Esophagus (tissue), 2 donors: ENCODE measurements at regions not wholly inside any gene's neighbourhood (a gene's known extent, or its start where the extent isn't known, plus 50 kb on each side); places are given as distances from the start of the nearest gene placed in this dataset.

Source experiments
- H3K27ac ChIP-seq, 2 donors: one replicate each; pipeline ENCODE4 v1.5.1; 2013; ENCODE audit warnings: low read depth in 2 of 2, mild to moderate bottlenecking in 2 of 2, inconsistent platforms in 1 of 2, low read length in 1 of 2, moderate library complexity in 1 of 2
- H3K27me3 ChIP-seq, 2 donors: one replicate each; pipeline ENCODE4 v1.6.1; 2013; ENCODE audit warnings: low read length in 2 of 2, control low read depth in 1 of 2, mild to moderate bottlenecking in 1 of 2; ENCODE audit not compliant: insufficient read depth in 2 of 2, control insufficient read depth in 1 of 2
- H3K36me3 ChIP-seq, 2 donors: one replicate each; pipeline ENCODE4 v1.6.1; 2013; ENCODE audit warnings: low read length in 1 of 2; ENCODE audit not compliant: control insufficient read depth in 2 of 2, insufficient read depth in 2 of 2
- H3K4me1 ChIP-seq, 2 donors: one replicate each; pipeline ENCODE4 v1.6.1; 2013; ENCODE audit warnings: low read length in 1 of 2; ENCODE audit not compliant: control insufficient read depth in 2 of 2, insufficient read depth in 2 of 2
- H3K4me3 ChIP-seq, 2 donors: one replicate each; pipeline ENCODE4 v1.5.1; 2013; ENCODE audit warnings: low read length in 2 of 2, mild to moderate bottlenecking in 2 of 2, low read depth in 1 of 2, moderate library complexity in 1 of 2
- H3K9me3 ChIP-seq, 2 donors: one replicate each; pipeline ENCODE4 v1.6.1; 2013; ENCODE audit warnings: mild to moderate bottlenecking in 2 of 2, low read depth in 1 of 2, low read length in 1 of 2, moderate library complexity in 1 of 2; ENCODE audit not compliant: control insufficient read depth in 2 of 2, insufficient read depth in 1 of 2
- WGBS, 2 donors: extraction: QIAGEN DNeasy Blood & Tissue Kit; methylation state at CpG; one replicate each; pipeline ENCODE4 v1.1.7; 2013; 5-methylcytosine and 5-hydroxymethylcytosine counted together
- donor health status: healthy with polysubstance abuse.
- donor health status: Bipolar disorder and iron deficiency.

GRCh38 chr2:168350380-168350779, 103.0 kb upstream of the STK39 start:
- no peaks in the 10 kb centered on the region for H3K9me3 ChIP-seq
- no peaks in the 10 kb centered on the region for H3K27me3 ChIP-seq
- no peak overlapping the region for H3K27ac ChIP-seq
- H3K4me1 ChIP-seq, result no peaks in the 10 kb centered on the region
- H3K36me3 ChIP-seq, result no peaks in the 10 kb centered on the region
- 74 to 87% methylated on average over 2 of the region's 2 CpGs for WGBS, 2 donors
- no peak overlapping the region for H3K4me3 ChIP-seq

GRCh38 chr2:168353251-168353650, 102.8 kb upstream of the CERS6 start:
- Histone ChIP-seq H3K27ac (no peak overlapping the region), H3K9me3 (no peaks in the 10 kb centered on the region), H3K27me3 (no peaks in the 10 kb centered on the region), H3K4me1 (no peaks in the 10 kb centered on the region), H3K36me3 (no peaks in the 10 kb centered on the region), H3K4me3 (no peak overlapping the region)
- WGBS, 2 donors, result 70 to 75% methylated on average over 2 of the region's 2 CpGs

- WGBS, 2 donors, result 90 to 95% methylated on average over 1 of the region's 1 CpG
- Histone ChIP-seq H3K27ac (no peak overlapping the region), H3K27me3 (no peaks in the 10 kb centered on the region), H3K4me3 (no peak overlapping the region), H3K4me1 (no peaks in the 10 kb centered on the region), H3K9me3 (no peaks in the 10 kb centered on the region), H3K36me3 (no peaks in the 10 kb centered on the region)
These were observed 101.6 kb upstream of the CERS6 start for GRCh38 chr2:168354499-168354898.

GRCh38 chr2:168355121-168355520, 101.0 kb upstream of the CERS6 start:
- Histone ChIP-seq H3K4me1 (no peaks in the 10 kb centered on the region), H3K27ac (no peak overlapping the region), H3K4me3 (no peak overlapping the region), H3K36me3 (no peaks in the 10 kb centered on the region), H3K9me3 (no peaks in the 10 kb centered on the region), H3K27me3 (no peaks in the 10 kb centered on the region)
- WGBS, 2 donors, result 55 to 63% methylated on average over 2 of the region's 2 CpGs

- WGBS, 2 donors, result 92 to 93% methylated on average over 5 of the region's 5 CpGs
- Histone ChIP-seq H3K9me3 (no peaks in the 10 kb centered on the region), H3K4me3 (no peak overlapping the region), H3K27me3 (no peaks in the 10 kb centered on the region), H3K36me3 (no peaks in the 10 kb centered on the region), H3K4me1 (no peaks in the 10 kb centered on the region), H3K27ac (no peak overlapping the region)
These were observed 100.1 kb upstream of the CERS6 start for GRCh38 chr2:168355779-168356476.

- no peak overlapping the region for H3K4me3 ChIP-seq
- H3K4me1 ChIP-seq, result no peaks in the 10 kb centered on the region
- H3K9me3 ChIP-seq, result no peaks in the 10 kb centered on the region
- no peak overlapping the region for H3K27ac ChIP-seq
- no peaks in the 10 kb centered on the region for H3K36me3 ChIP-seq
- no peaks in the 10 kb centered on the region for H3K27me3 ChIP-seq
- WGBS, 2 donors, result 67 to 78% methylated on average over 2 of the region's 2 CpGs
These were observed 99.6 kb upstream of the CERS6 start for GRCh38 chr2:168356477-168356835.

- H3K36me3 ChIP-seq, result no peaks in the 10 kb centered on the region
- H3K4me1 ChIP-seq, result no peaks in the 10 kb centered on the region
- 63 to 70% methylated on average over 3 of the region's 3 CpGs for WGBS, 2 donors
- no peaks in the 10 kb centered on the region for H3K27me3 ChIP-seq
- H3K4me3 ChIP-seq, result no peak overlapping the region
- no peak overlapping the region for H3K27ac ChIP-seq
- no peaks in the 10 kb centered on the region for H3K9me3 ChIP-seq
These were observed 98.1 kb upstream of the CERS6 start for GRCh38 chr2:168357797-168358472.

- no peak overlapping the region for H3K27ac ChIP-seq
- no peaks in the 10 kb centered on the region for H3K27me3 ChIP-seq
- no peaks in the 10 kb centered on the region for H3K9me3 ChIP-seq
- H3K36me3 ChIP-seq, result no peaks in the 10 kb centered on the region
- no peaks in the 10 kb centered on the region for H3K4me1 ChIP-seq
- H3K4me3 ChIP-seq, result no peak overlapping the region
- WGBS, 2 donors, result 95 to 99% methylated on average over 1 of the region's 1 CpG
These were observed 97.0 kb upstream of the CERS6 start for GRCh38 chr2:168359082-168359481.

- 91 to 93% methylated on average over 4 of the region's 4 CpGs for WGBS, 2 donors
- Histone ChIP-seq H3K27ac (no peak overlapping the region), H3K4me1 (no peaks in the 10 kb centered on the region), H3K9me3 (no peaks in the 10 kb centered on the region), H3K27me3 (no peaks in the 10 kb centered on the region), H3K36me3 (no peaks in the 10 kb centered on the region), H3K4me3 (no peak overlapping the region)
These were observed 92.6 kb upstream of the CERS6 start for GRCh38 chr2:168363347-168364092.
